WTC11 (cell line): ENCODE measurements at regions not wholly inside any gene's neighbourhood (a gene's known extent, or its start where the extent isn't known, plus 50 kb on each side); places are given as distances from the start of the nearest gene placed in this dataset.

Experiments used
- ATAC-seq: fragments of 200-7000 bp; cut with Tn5 transposase; 2 replicates; pipeline ENCODE4 v1.10.0; 2021; ENCODE audit warnings: mild to moderate bottlenecking, moderate library complexity
- CTCF ChIA-PET: fragments of 300-600 bp; sonication (Branson Sonifier 250); formaldehyde crosslinking; loops from one replicate; lab custom pipeline; 2021; ENCODE audit warnings: antibody characterized with exemption; lab: Charles Lee
- POLR2A ChIA-PET: fragments of 350-600 bp; sonication (Branson Sonifier 250); formaldehyde crosslinking; loops from one replicate; lab custom pipeline; 2021; ENCODE audit warnings: antibody characterized with exemption; lab: Charles Lee
- DNase-seq: peaks from one replicate; pipeline ENCODE4 v3.0.0; 2021; ENCODE audit warnings: low spot score
- H3K27ac Mint-ChIP-seq: 2 replicates; pipeline ENCODE4 v1.8.0; 2021; ENCODE audit warnings: mixed read lengths
- H3K27me3 Mint-ChIP-seq: 2 replicates; pipeline ENCODE4 v1.8.0; 2021; ENCODE audit warnings: low read depth, mild to moderate bottlenecking, moderate library complexity, mixed read lengths
- H3K36me3 Mint-ChIP-seq: 2 replicates; pipeline ENCODE4 v1.8.0; 2021; ENCODE audit warnings: mixed read lengths
- H3K4me1 Mint-ChIP-seq: 2 replicates; pipeline ENCODE4 v1.8.0; 2022; ENCODE audit warnings: mixed read lengths
- H3K4me3 Mint-ChIP-seq: 2 replicates; pipeline ENCODE4 v1.8.0; 2021; ENCODE audit warnings: mild to moderate bottlenecking, moderate library complexity, mixed read lengths
- H3K9me3 Mint-ChIP-seq: 2 replicates; pipeline ENCODE4 v1.8.0; 2021; ENCODE audit warnings: mixed read lengths
- AR ChIP-seq: fragments of 250-450 bp; sonication (Bioruptor Pico); IDR thresholded peaks from 2 replicates; pipeline ENCODE4 v1.9.0; 2021; ENCODE audit warnings: mild to moderate bottlenecking
- CTCF ChIP-seq: fragments of 200-600 bp; IDR thresholded peaks from 2 replicates; pipeline ENCODE4 v1.8.0; 2022; ENCODE audit warnings: antibody characterized with exemption
- E2F4 ChIP-seq: sonication (generic); formaldehyde crosslinking; IDR thresholded peaks from 2 replicates; pipeline ENCODE4 v1.8.1; 2022; ENCODE audit warnings: low read depth, mild to moderate bottlenecking, moderate library complexity, missing genetic modification reagents, borderline replicate concordance
- ERG ChIP-seq: fragments of 250-450 bp; sonication (Bioruptor Pico); IDR thresholded peaks from 2 replicates; pipeline ENCODE4 v1.8.0; 2021; ENCODE audit warnings: mild to moderate bottlenecking
- FOXK1 ChIP-seq: sonication (generic); formaldehyde crosslinking; IDR thresholded peaks from 2 replicates; pipeline ENCODE4 v1.8.0; 2022; ENCODE audit warnings: mild to moderate bottlenecking, moderate library complexity, missing genetic modification reagents
- FOXP1 ChIP-seq: sonication (generic); formaldehyde crosslinking; IDR thresholded peaks from 2 replicates; pipeline ENCODE4 v1.8.0; 2022; ENCODE audit warnings: missing genetic modification reagents, mild to moderate bottlenecking, moderate library complexity, borderline replicate concordance
- FOXP4 ChIP-seq: sonication (generic); formaldehyde crosslinking; IDR thresholded peaks from 2 replicates; pipeline ENCODE4 v1.8.0; 2022; ENCODE audit warnings: mild to moderate bottlenecking, missing genetic modification reagents
- IRF1 ChIP-seq: sonication (generic); formaldehyde crosslinking; IDR thresholded peaks from 2 replicates; pipeline ENCODE4 v1.8.0; 2023; ENCODE audit warnings: missing genetic modification reagents
- MXD4 ChIP-seq: fragments of 250-450 bp; sonication (Bioruptor Pico); IDR thresholded peaks from 2 replicates; pipeline ENCODE4 v1.8.0; 2021; ENCODE audit warnings: mild to moderate bottlenecking, moderate library complexity, borderline replicate concordance
- NR1H2 ChIP-seq: sonication (generic); formaldehyde crosslinking; IDR thresholded peaks from 2 replicates; pipeline ENCODE4 v1.9.0; 2021; ENCODE audit warnings: mild to moderate bottlenecking, moderate library complexity, missing genetic modification reagents
- PRDM15 ChIP-seq: sonication (generic); formaldehyde crosslinking; IDR thresholded peaks from 2 replicates; pipeline ENCODE4 v1.8.0; 2022; ENCODE audit warnings: missing genetic modification reagents
- TCF7 ChIP-seq: sonication (generic); formaldehyde crosslinking; IDR thresholded peaks from 2 replicates; pipeline ENCODE4 v1.8.0; 2022; ENCODE audit warnings: mild to moderate bottlenecking, low read depth, missing genetic modification reagents, moderate library complexity
- TEAD1 ChIP-seq: sonication (generic); formaldehyde crosslinking; IDR thresholded peaks from 2 replicates; pipeline ENCODE4 v1.8.0; 2022; ENCODE audit warnings: mild to moderate bottlenecking, missing genetic modification reagents
- USF1 ChIP-seq: sonication (generic); formaldehyde crosslinking; IDR thresholded peaks from 2 replicates; pipeline ENCODE4 v1.8.0; 2022; ENCODE audit warnings: mild to moderate bottlenecking, missing genetic modification reagents
- ZNF512 ChIP-seq: sonication (generic); formaldehyde crosslinking; IDR thresholded peaks from 2 replicates; pipeline ENCODE4 v1.8.1; 2022; ENCODE audit warnings: missing genetic modification reagents, borderline replicate concordance

- TF ChIP-seq CTCF (no peak), AR (CRISPR knock-in tag) (no peak), FOXP1 (CRISPR knock-in tag) (no peak), TEAD1 (CRISPR knock-in tag) (no peak), USF1 (CRISPR knock-in tag) (no peak), ZNF512 (CRISPR knock-in tag) (no peak), NR1H2 (CRISPR knock-in tag) (no peak), PRDM15 (CRISPR knock-in tag) (no peak), FOXK1 (no peak), TCF7 (no peak), IRF1 (no peak), FOXP4 (CRISPR knock-in tag) (no peak)
These were observed 1123.3 kb downstream of the EFNB2 start (continued) for GRCh38 chr13:105412171-105412570.

- Mint-ChIP-seq H3K4me3 (no peak overlapping the region), H3K36me3 (no peaks in the 10 kb centered on the region), H3K9me3 (peaks cover 3% of the 10 kb centered on the region; the same call in 1 of the 2 replicates), H3K27ac (no peak overlapping the region), H3K27me3 (no peaks in the 10 kb centered on the region), H3K4me1 (no peaks in the 10 kb centered on the region)
- ATAC-seq (peak; percentile 73), DNase-seq (peak; percentile 83)
- POLR2A ChIA-PET: interaction anchor here (0.6 kb wide), 1 partner anchor 1239 kb away, joined by 3 read pairs; no protein-coding TSS in a partner anchor
- CTCF ChIA-PET: interaction anchor here (0.6 to 1.9 kb wide), 43 partner anchors 8 to 1792 kb away, joined by 3 to 12 read pairs (median 3); no protein-coding TSS in a partner anchor
- TF ChIP-seq CTCF (peak; percentile 82), MXD4 (CRISPR knock-in tag) (no peak), E2F4 (CRISPR knock-in tag) (no peak), ERG (CRISPR knock-in tag) (no peak)
These were observed 1124.9 kb downstream of the EFNB2 start for GRCh38 chr13:105410602-105411001.
